GM23248 (cell line): ENCODE measurements at regions not wholly inside any gene's neighbourhood (a gene's known extent, or its start where the extent isn't known, plus 50 kb on each side); places are given as distances from the start of the nearest gene placed in this dataset.

ENCODE experiments used
- EZH2 ChIP-seq: fragments of 200-600 bp; sonication (generic); IDR thresholded peaks from 2 replicates; pipeline ENCODE4 v1.6.1; 2018; ENCODE audit warnings: antibody characterized with exemption, mild to moderate bottlenecking; ENCODE audit not compliant: insufficient read depth, poor library complexity, severe bottlenecking
- EZH2phosphoT487 ChIP-seq: fragments of 200-600 bp; sonication (generic); IDR thresholded peaks from 2 replicates; pipeline ENCODE4 v1.6.1; 2018; ENCODE audit warnings: antibody characterized with exemption, moderate library complexity, mild to moderate bottlenecking, low read depth; ENCODE audit not compliant: insufficient read depth

- no peak for TF ChIP-seq EZH2
- no peak for TF ChIP-seq EZH2phosphoT487
Observed at GRCh38 chr7:4604456-4604940, 77.6 kb upstream of the FOXK1 start.
